Gastroesophageal sphincter (tissue), 4 donors: ENCODE measurements at regions not wholly inside any gene's neighbourhood (a gene's known extent, or its start where the extent isn't known, plus 50 kb on each side); places are given as distances from the start of the nearest gene placed in this dataset.

Experiments
- ATAC-seq: fragments of 150-250 bp; one replicate; pipeline ENCODE4 v1.9.1; 2016; ENCODE audit warnings: mild to moderate bottlenecking, moderate library complexity
- H3K27ac ChIP-seq, 4 donors: fragments of 200-600 bp; sonication (generic) in 3 of 4; 1 replicate in 3 of 4; 2 replicates in 1 of 4; pipeline ENCODE4 v1.5.1; 2016 to 2019
- H3K27me3 ChIP-seq: fragments of 200-600 bp; sonication (generic); one replicate; pipeline ENCODE4 v1.5.1; 2019
- H3K36me3 ChIP-seq, 2 donors: fragments of 200-600 bp; sonication (generic); one replicate each; pipeline ENCODE4 v1.5.1; 2019; ENCODE audit warnings: control low read depth in 1 of 2
- H3K4me1 ChIP-seq, 3 donors: fragments of 200-600 bp; sonication (generic); 1 replicate in 2 of 3; 2 replicates in 1 of 3; pipeline ENCODE4 v1.5.1; 2016 to 2019; ENCODE audit warnings: control low read depth in 2 of 3
- H3K4me3 ChIP-seq, 2 donors: fragments of 200-600 bp; sonication (generic); one replicate each; pipeline ENCODE4 v1.5.1; 2019; ENCODE audit warnings: mild to moderate bottlenecking in 1 of 2, moderate library complexity in 1 of 2
- H3K9me3 ChIP-seq, 3 donors: fragments of 200-600 bp; sonication (generic); one replicate each; pipeline ENCODE4 v1.5.1; 2017 to 2019; ENCODE audit warnings: control low read depth in 2 of 3
- CTCF ChIP-seq, 4 experiments: fragments of 200-600 bp in 2 of 4; fragments of 450-650 bp in 2 of 4; sonication (generic) in 1 of 4; IDR thresholded peaks; one replicate each; pipeline ENCODE4 v1.5.1; 2017 to 2019; ENCODE audit warnings: antibody characterized with exemption in 4 of 4, mild to moderate bottlenecking in 2 of 4, moderate library complexity in 2 of 4
- EP300 ChIP-seq: sonication (generic); formaldehyde crosslinking; IDR thresholded peaks from one replicate; pipeline ENCODE4 v1.6.1; 2017; ENCODE audit warnings: antibody characterized with exemption, mild to moderate bottlenecking
- POLR2A ChIP-seq, 2 donors: fragments of 450-650 bp; IDR thresholded peaks; one replicate each; pipeline ENCODE4 v1.6.1; 2017; ENCODE audit warnings: antibody characterized with exemption in 2 of 2, mild to moderate bottlenecking in 2 of 2, moderate library complexity in 1 of 2
- POLR2AphosphoS5 ChIP-seq: sonication (generic); formaldehyde crosslinking; IDR thresholded peaks from one replicate; pipeline ENCODE4 v1.6.1; 2017; ENCODE audit warnings: antibody characterized with exemption
- WGBS, 2 donors: methylation state at CpG; one replicate each; pipeline ENCODE4 v1.1.5; 2018; ENCODE audit warnings: low coverage in 1 of 2; 5-methylcytosine and 5-hydroxymethylcytosine counted together

GRCh38 chr4:163773940-163774339, 279.4 kb downstream of the TMA16 start:
- TF ChIP-seq CTCF (IDR thresholded peaks at IDR 0.05) (no peak), POLR2AphosphoS5 (no peak), EP300 (no peak), POLR2A (IDR thresholded peaks at IDR 0.05) (no peak)
- ATAC-seq, result no peak
- no peaks in the 10 kb centered on the region for H3K27me3 ChIP-seq

GRCh38 chr4:163776957-163777356, 282.5 kb downstream of the TMA16 start:
- no peak for ATAC-seq
- H3K4me3 ChIP-seq, result no peak overlapping the region
- H3K36me3 ChIP-seq, result no peaks in the 10 kb centered on the region
- H3K9me3 ChIP-seq, result no peaks in the 10 kb centered on the region
- no peaks in the 10 kb centered on the region for H3K27me3 ChIP-seq
- TF ChIP-seq EP300 (no peak), POLR2A (IDR thresholded peaks at IDR 0.05) (no peak)
- no peak overlapping the region for H3K27ac ChIP-seq
- 36 to 60% methylated on average over 1 of the region's 1 CpG for WGBS, 2 donors
- H3K4me1 ChIP-seq, result no peaks in the 10 kb centered on the region

More at GRCh38 chr4:163773940-163774339, 279.4 kb downstream of the TMA16 start:
- Histone ChIP-seq H3K27ac (no peak overlapping the region), H3K9me3 (no peaks in the 10 kb centered on the region), H3K36me3 (no peaks in the 10 kb centered on the region), H3K4me1 (no peaks in the 10 kb centered on the region), H3K4me3 (no peak overlapping the region)

DNA sequence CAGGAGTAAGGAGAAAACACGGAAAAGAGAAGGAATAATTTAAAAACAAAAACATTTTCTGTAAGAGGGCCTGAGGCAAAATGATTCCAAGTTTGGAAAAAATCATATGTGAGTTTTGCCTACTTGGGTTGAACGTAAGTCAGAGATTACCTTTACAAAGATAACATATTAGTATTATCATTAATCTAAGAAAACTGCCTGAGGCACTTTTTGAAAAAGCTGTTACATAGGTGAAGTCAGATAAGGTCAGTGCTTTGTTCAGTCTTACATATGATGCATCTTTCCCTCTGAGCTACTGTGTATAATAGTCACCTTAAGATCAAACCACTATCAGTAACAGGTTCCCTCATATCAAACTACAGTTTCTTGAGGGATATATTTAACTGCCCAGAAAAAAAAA, 287.2 kb downstream of the TMA16 start:
- H3K36me3 ChIP-seq, result no peaks in the 10 kb centered on the region
- 66 to 81% methylated on average over 2 of the region's 2 CpGs for WGBS, 2 donors

DNA sequence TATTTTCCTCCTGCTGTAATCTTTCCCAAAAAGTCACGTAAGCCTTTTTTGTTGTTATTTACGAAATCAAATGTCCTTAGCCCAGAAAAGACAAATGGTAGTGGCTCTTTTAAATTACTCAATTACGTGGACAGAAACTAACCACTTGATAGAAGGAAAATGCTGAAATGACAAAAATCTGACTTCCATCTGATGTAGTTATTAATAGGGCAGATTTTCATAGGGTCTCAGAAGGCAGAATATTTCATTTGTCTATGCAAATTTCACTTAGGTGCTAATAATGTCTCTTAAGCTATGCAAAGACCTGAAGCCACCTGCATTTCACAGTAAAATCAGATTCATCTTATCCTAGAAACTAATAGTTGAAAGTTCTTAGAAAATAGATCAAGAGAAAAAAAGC, 295.7 kb downstream of the TMA16 start:
- ATAC-seq, result no peak
- H3K4me3 ChIP-seq, result no peak overlapping the region
- TF ChIP-seq CTCF (IDR thresholded peaks at IDR 0.05), result no peak
- TF ChIP-seq EP300, result no peak
- no peak for TF ChIP-seq POLR2AphosphoS5
- no peaks in the 10 kb centered on the region for H3K9me3 ChIP-seq
- H3K27ac ChIP-seq, result no peak overlapping the region
- H3K27me3 ChIP-seq, result no peaks in the 10 kb centered on the region
- no peaks in the 10 kb centered on the region for H3K36me3 ChIP-seq
- no peaks in the 10 kb centered on the region for H3K4me1 ChIP-seq
- 76 to 100% methylated on average over 1 to 3 of the region's 3 CpGs for WGBS, 2 donors

More for the DNA sequence above, 287.2 kb downstream of the TMA16 start:
- no peak for ATAC-seq
- TF ChIP-seq POLR2AphosphoS5 (no peak), EP300 (no peak), POLR2A (IDR thresholded peaks at IDR 0.05) (no peak), CTCF (IDR thresholded peaks at IDR 0.05) (no peak)
- H3K4me1 ChIP-seq, result no peaks in the 10 kb centered on the region
- H3K4me3 ChIP-seq, result no peak overlapping the region
- no peak overlapping the region for H3K27ac ChIP-seq
- H3K9me3 ChIP-seq, result no peaks in the 10 kb centered on the region
- no peaks in the 10 kb centered on the region for H3K27me3 ChIP-seq

GRCh38 chr4:163795885-163796284, 301.4 kb downstream of the TMA16 start:
- ATAC-seq, result no peak
- 77% methylated on average over 3 of the region's 3 CpGs for WGBS, 2 donors
- H3K36me3 ChIP-seq, result no peaks in the 10 kb centered on the region

More at GRCh38 chr4:163795885-163796284, 301.4 kb downstream of the TMA16 start:
- no peaks in the 10 kb centered on the region for H3K9me3 ChIP-seq
- TF ChIP-seq EP300 (no peak), CTCF (IDR thresholded peaks at IDR 0.05) (no peak), POLR2AphosphoS5 (no peak), POLR2A (IDR thresholded peaks at IDR 0.05) (no peak)
- H3K27me3 ChIP-seq, result no peaks in the 10 kb centered on the region
- no peak overlapping the region for H3K27ac ChIP-seq
- H3K4me1 ChIP-seq, result no peaks in the 10 kb centered on the region
- no peak overlapping the region for H3K4me3 ChIP-seq
